GM19468 (cell line): ENCODE measurements at regions not wholly inside any gene's neighbourhood (a gene's known extent, or its start where the extent isn't known, plus 50 kb on each side); places are given as distances from the start of the nearest gene placed in this dataset.
"Not testable (repeated sequence)": the region's sequence is repeated elsewhere in the genome, so short reads cannot be mapped to it uniquely, and the experiment has no call there.

ENCODE experiments used
- ATAC-seq: cut with Tn5 transposase; IDR thresholded peaks from one replicate; pipeline ENCODE4 v1.9.1; 2021; ENCODE audit warnings: mild to moderate bottlenecking, moderate library complexity, moderate number of reproducible peaks; ENCODE audit not compliant: unreplicated experiment; ENCODE audit errors: extremely low read depth

GRCh38 chr2:44051593-44052347, 56.0 kb upstream of the LRPPRC start:
- no peak for ATAC-seq

GRCh38 chr2:44052584-44052983, 56.8 kb upstream of the LRPPRC start:
- ATAC-seq = no peak

GRCh38 chr2:44053052-44053451, 57.3 kb upstream of the LRPPRC start:
- ATAC-seq = no peak

GRCh38 chr2:44053456-44053855, 57.7 kb upstream of the LRPPRC start:
- no peak for ATAC-seq

- ATAC-seq = no peak
Observed at GRCh38 chr2:44055229-44055628, 59.4 kb upstream of the LRPPRC start.

GRCh38 chr2:44055664-44056063, 59.9 kb upstream of the LRPPRC start:
- no peak for ATAC-seq

GRCh38 chr2:44056947-44057346, 61.2 kb upstream of the LRPPRC start:
- no peak for ATAC-seq

- not testable (repeated sequence) for ATAC-seq
Observed at GRCh38 chr2:44060286-44060685, 64.5 kb upstream of the LRPPRC start.

- ATAC-seq = no peak
Observed at GRCh38 chr2:44060990-44061389, 65.2 kb upstream of the LRPPRC start.

GRCh38 chr2:44061469-44061868, 65.7 kb upstream of the LRPPRC start:
- ATAC-seq = no peak

GRCh38 chr2:44061876-44062275, 66.1 kb upstream of the LRPPRC start:
- no peak for ATAC-seq

- ATAC-seq = no peak
Observed at GRCh38 chr2:44063033-44063432, 67.2 kb upstream of the LRPPRC start.

- not testable (repeated sequence) for ATAC-seq
Observed at GRCh38 chr2:44064281-44064680, 68.5 kb upstream of the LRPPRC start.

GRCh38 chr2:44067012-44067790, 71.4 kb upstream of the LRPPRC start:
- not testable (repeated sequence) for ATAC-seq

GRCh38 chr2:44067791-44068181, 72.0 kb upstream of the LRPPRC start:
- ATAC-seq = not testable (repeated sequence)

GRCh38 chr2:44071454-44072046, 75.8 kb upstream of the LRPPRC start:
- no peak for ATAC-seq

GRCh38 chr2:44073667-44074066, 77.9 kb upstream of the LRPPRC start:
- ATAC-seq = not testable (repeated sequence)

- ATAC-seq = not testable (repeated sequence)
Observed at GRCh38 chr2:44074795-44075194, 79.0 kb upstream of the LRPPRC start.

- ATAC-seq = no peak
Observed at GRCh38 chr2:44075541-44075940, 79.8 kb upstream of the LRPPRC start.

GRCh38 chr2:44077942-44078511, 82.2 kb upstream of the LRPPRC start:
- ATAC-seq = no peak

GRCh38 chr2:44079686-44080085, 83.9 kb upstream of the LRPPRC start:
- no peak for ATAC-seq
